GM18909 (cell line): ENCODE measurements at regions not wholly inside any gene's neighbourhood (a gene's known extent, or its start where the extent isn't known, plus 50 kb on each side); places are given as distances from the start of the nearest gene placed in this dataset.

Source experiments
- ATAC-seq: cut with Tn5 transposase; IDR thresholded peaks from one replicate; pipeline ENCODE4 v1.9.1; 2021; ENCODE audit warnings: mild to moderate bottlenecking; ENCODE audit not compliant: unreplicated experiment, poor library complexity

DNA sequence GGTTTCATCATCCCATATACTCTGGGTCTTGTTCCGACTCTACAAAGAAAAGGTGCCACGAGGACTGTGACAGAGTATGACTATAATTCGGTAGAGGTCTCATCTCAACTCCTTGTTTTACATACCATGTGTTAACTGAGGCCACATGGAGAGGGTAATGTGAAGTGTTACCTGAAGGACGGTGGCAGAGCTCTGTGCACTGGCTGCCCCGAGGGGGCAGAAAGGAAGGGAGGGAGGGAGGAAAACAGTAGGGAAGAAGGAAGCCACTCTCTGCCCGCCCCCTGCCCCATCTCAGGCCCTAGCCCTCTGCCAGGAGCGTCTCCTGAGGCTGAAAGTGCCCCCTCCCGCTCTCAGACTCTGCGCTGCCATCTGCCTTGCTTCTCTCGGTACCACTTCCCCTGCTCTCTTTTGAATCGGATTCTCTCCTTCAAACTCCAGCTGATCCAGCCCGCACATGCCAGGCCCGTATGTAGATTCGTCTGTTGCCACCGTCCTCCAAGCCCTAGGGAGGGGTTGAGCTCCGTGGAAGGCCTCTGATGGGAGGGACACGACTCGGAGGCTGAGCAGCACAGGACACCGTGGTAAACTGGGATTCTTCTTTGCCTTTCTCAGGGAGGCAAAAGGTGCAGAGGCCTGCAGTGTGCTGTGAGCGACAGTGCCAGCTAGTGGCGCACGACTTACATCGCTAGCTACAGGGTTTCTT lies 70.5 kb upstream of the ATP10A start:
- ATAC-seq: peak; percentile 87

DNA sequence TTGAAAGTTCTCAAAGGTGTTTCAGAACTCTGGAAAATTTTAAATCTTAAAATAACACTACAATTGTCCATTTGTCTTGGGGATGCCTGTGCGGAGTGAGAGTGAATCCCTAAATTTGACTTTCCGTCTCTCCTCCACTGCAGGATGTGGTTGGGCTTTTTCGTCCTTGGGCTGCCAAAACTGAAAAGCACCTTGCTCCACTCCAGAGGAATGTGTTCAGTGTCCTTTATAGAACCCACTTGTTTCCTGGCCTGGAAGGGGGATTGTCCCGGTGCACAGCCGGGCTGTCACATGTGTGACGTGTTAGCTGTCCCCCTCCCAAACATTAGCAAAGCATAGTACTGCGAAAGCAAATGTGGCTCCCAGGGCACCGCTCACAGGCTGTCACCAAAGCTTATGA lies 69.6 kb upstream of the ATP10A start:
- ATAC-seq: no peak

DNA sequence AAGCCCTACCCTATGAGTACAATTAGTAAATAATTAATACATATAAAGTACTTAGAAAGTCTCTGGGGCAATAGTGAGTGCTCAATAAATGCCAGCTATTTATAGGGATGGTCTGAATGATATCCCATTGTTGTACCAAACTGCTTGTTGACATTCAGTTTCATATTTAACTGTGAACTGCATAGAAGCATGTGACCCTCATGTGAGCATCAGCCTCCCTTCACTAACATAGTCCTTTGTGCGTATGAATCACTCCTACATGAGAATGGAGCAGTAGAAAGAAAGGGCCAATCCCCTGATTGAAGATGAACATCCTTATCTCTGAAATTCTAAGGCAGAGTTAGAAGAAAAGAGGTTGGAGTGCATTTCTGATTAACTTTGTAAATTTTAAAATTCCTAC lies 68.7 kb upstream of the ATP10A start:
- ATAC-seq: no peak

DNA sequence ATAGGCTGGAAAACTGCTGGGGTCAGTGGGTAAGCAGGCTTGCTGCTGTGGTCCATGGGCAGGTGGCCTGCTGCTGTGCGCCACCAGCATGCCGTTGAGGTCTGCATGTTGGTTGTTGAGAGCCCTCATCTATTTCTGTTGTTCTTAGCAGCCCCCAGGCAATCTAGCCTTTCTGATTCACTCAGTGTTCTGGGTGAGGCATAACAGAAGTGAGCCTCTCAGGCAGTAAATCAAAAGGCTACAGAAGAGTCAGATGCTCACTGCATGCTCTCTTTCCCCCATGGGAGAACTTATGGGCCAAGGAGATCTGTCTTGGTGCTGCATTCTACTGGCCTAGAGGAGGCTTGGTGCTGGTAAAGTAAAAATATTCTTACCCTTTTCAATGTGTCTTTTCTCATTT lies 67.8 kb upstream of the ATP10A start:
- ATAC-seq: no peak
